B cell (primary cell): ENCODE measurements at regions not wholly inside any gene's neighbourhood (a gene's known extent, or its start where the extent isn't known, plus 50 kb on each side); places are given as distances from the start of the nearest gene placed in this dataset.

Experiments
- EZH2 ChIP-seq: IDR thresholded peaks from 2 replicates; pipeline ENCODE4 v1.6.1; 2012; ENCODE audit warnings: borderline replicate concordance, low read depth, mild to moderate bottlenecking, moderate library complexity, low read length; ENCODE audit not compliant: insufficient read depth, poor library complexity, severe bottlenecking
- TF ChIP-seq, protein P1 (sequence below): fragments of 200-600 bp; IDR thresholded peaks from one replicate; pipeline ENCODE4 v1.8.0; 2022; ENCODE audit warnings: antibody characterized with exemption, mild to moderate bottlenecking

DNA sequence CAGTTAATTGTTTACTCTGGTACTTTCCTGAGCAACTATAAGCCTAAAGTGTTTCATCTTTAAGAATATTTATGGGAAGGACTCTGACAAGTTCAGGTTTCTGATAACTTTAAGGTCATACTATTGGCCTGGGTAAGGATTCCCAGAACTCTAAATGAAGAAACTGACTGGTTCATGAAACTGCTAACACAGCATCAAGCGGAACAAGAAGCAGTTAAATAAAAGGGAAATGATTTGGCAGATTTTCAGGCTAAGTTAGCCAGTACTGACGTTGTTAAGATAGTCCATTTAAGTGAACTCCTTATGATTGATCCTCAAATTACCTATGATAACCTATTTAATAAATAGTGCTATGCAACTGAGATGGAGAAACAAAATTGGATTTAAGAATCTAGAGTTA, 101.6 kb upstream of the CES5A start:
- TF ChIP-seq, protein P1, sequence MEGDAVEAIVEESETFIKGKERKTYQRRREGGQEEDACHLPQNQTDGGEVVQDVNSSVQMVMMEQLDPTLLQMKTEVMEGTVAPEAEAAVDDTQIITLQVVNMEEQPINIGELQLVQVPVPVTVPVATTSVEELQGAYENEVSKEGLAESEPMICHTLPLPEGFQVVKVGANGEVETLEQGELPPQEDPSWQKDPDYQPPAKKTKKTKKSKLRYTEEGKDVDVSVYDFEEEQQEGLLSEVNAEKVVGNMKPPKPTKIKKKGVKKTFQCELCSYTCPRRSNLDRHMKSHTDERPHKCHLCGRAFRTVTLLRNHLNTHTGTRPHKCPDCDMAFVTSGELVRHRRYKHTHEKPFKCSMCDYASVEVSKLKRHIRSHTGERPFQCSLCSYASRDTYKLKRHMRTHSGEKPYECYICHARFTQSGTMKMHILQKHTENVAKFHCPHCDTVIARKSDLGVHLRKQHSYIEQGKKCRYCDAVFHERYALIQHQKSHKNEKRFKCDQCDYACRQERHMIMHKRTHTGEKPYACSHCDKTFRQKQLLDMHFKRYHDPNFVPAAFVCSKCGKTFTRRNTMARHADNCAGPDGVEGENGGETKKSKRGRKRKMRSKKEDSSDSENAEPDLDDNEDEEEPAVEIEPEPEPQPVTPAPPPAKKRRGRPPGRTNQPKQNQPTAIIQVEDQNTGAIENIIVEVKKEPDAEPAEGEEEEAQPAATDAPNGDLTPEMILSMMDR = no peak
- TF ChIP-seq EZH2 = no peak
